Kasumi-1 (cell line): ENCODE measurements at regions not wholly inside any gene's neighbourhood (a gene's known extent, or its start where the extent isn't known, plus 50 kb on each side); places are given as distances from the start of the nearest gene placed in this dataset.

Source experiments
- DNase-seq, 2 experiments: peaks; one replicate each; lab custom pipeline; 2025; lab: John Stamatoyannopoulos, UW

DNA sequence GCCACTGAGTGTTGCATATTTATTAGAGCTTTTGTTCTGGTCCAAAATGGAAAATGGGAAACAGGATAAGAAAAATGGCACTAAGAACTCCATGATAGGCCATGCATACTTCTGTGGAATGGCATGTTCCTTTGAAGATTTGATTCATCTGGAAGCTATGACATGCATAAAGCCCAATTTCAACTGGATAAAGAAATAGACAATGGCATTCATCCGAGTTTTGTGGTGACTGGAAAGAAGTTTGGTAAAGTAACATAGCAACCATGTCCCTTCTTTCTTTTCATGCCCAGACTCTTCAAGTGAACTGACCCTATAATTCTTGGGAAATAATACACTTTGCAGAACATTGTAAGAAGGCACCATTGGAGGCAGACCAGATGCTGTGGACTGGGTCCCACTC lies 368.4 kb upstream of the IL12A start:
- DNase-seq, result no peak

GRCh38 chr3:159620873-159621272 lies 367.8 kb upstream of the IL12A start:
- no peak for DNase-seq

GRCh38 chr3:159624616-159625015 lies 364.0 kb upstream of the IL12A start:
- DNase-seq, result no peak

DNA sequence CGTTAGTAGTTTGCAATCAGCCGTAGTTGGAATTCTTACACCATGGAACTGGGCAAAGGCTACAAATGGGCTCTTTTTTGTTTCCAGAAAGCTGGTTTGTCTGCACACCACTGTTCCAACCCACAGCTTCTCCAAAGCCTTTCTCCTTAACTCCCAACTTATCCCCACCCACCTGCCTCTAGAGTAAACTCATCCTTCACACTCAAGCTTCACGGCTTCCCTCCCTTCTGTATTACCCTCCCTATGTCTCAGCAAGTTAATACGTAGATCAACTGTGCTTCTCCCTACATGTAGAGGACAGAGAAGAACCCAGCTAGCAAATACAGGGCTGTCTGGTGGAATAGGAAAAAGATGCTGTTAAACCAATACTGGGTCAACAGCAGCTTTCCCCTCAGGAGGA lies 363.0 kb upstream of the IL12A start:
- no peak for DNase-seq

DNA sequence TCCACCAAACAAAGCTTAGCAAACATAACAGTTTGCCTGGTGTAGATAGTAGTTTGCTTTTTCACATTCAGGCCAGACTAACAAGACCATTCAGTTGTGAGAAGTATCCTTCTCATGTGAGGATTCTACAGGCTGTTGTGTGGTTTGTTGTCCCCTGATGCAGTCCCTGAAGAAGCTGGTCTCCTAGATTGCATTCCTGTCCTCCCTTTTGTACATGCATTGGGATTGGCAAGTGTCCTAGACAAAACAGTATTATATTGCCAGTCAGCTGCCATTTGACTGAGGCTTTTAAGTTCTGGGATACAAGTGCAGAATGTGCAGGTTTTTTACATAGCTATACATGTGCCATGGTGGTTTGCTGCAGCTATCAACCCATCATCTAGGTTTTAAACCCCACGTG lies 362.0 kb upstream of the IL12A start:
- no peak for DNase-seq

DNA sequence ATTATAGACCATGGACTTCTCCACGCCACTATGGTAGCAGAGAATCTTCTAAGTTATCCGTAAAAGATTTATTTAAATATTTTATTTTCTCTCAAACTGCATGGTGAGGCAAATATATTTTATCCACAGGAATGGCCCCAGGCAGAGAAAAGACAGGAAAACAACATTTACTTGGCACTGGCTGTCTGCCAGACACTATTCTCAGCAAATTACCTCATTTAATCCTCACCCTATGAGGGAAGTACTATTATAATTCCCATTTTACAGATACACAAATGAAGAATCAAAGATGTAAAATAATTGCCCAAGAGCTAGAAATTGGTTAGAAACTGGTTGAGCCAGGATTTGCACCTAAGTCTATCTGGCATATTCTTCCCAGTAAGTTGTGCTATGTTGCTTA lies 361.4 kb upstream of the IL12A start:
- DNase-seq, result no peak

DNA sequence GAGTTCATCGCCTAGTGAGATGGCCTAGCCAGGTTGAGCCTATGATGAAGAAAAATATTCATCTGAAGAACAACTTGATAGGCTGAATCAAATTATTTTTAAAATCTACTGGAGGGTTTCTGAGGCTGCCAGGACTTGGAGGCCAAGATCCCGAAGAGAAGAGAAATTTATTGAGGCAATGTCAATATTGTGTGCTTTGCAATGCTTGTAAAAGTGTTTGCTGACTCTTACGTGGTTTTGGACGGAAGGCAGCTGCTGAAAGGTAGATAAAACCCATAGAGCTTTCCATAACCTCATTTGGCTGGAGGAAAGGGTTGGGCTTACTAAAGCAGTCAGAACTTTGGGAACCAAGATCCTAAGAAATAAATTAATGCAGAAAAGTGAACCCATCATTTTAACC lies 361.0 kb upstream of the IL12A start:
- no peak for DNase-seq

DNA sequence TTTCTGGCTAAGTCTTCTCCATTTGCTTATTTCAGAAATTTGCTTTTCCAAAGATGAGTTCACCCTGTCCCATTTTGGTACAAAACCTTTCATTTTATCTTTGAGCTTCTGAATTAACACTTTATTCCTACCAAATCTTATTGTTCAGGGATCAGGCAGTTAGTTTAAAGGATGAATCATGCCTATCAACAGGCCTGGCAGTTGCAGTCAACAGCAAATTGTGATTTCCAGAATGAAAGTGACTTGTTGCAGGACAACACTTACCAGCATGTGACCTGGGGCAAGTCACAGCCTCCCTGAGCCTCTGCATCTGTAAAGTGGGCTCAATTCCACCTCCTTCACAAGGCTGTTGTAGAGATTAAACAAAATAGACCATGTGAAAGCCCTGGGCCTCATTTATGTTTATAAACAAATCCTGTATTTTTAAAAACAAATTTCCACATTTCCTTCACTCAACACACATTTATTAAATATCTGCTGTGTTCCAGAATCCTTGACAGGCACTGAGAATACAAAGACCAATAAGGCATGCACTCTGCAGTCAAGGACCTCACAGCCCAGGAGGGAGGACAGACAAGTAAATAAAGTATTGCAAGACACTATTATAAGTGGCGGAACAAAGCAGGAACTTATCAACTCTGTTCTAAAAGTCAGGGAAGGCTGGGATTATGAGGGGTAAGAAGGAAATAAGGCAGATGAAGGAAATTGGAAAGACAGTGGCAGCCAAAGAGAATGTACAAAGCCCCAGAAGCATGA lies 359.1 kb upstream of the IL12A start:
- DNase-seq, result no peak

DNA sequence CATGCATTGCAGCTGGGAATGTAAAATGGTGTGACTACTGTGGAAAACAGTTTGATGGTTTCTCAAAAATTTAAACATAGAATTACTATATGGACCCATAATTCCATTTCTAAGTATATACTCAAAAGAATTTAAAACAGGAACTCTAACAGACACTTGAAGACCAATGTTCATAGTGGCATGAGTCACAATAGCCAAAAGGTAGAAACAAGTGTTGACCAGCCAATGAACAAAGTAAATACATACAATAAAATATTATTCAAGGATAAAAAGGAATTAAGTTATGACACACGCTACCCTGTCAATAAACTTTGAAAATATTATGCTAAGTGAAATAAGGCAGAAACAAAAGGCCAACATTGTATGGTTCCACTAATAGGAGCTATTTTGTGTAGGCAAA lies 357.4 kb upstream of the IL12A start:
- DNase-seq, result no peak

DNA sequence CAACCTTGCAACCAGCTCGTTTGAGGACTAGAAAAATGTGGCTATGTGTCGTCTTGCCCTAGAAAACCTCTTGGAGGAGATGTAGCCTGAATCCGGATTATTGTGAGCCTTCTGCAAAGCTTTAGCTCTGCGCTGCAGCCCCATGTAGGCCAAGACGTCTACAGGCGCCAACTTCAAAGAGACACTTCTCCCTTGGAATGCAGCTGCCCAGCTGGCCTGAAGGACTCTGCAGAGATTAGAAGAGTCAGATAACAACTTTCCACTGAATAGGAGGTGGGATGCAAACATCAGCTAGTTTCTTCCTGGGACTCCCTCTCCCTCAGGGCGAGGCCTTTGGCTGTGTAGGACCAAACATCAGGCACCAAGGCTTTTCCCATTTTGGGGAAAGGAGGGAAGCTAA lies 356.5 kb upstream of the IL12A start:
- DNase-seq, result no peak

DNA sequence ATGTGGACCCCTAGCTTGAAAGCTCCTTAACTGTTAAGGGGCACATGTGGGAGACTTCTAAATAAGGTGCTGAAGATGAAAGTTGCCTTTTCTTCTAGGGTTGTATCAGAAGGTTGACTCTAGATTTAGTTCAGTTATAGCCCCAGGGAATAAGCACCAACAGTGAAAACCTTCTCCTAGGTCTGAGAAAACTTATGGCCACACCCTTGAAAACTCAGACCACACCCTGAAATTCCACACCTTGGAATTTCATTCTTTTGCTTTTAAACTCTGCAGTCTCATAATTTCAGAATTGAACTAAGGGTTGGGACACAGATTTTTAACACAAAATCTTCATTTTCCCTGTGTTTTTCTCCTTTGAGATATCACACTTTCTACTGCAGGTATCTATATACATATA lies 355.8 kb upstream of the IL12A start:
- DNase-seq, result no peak

- no peak for DNase-seq
Measured at GRCh38 chr3:159634483-159634882, 354.2 kb upstream of the IL12A start.

DNA sequence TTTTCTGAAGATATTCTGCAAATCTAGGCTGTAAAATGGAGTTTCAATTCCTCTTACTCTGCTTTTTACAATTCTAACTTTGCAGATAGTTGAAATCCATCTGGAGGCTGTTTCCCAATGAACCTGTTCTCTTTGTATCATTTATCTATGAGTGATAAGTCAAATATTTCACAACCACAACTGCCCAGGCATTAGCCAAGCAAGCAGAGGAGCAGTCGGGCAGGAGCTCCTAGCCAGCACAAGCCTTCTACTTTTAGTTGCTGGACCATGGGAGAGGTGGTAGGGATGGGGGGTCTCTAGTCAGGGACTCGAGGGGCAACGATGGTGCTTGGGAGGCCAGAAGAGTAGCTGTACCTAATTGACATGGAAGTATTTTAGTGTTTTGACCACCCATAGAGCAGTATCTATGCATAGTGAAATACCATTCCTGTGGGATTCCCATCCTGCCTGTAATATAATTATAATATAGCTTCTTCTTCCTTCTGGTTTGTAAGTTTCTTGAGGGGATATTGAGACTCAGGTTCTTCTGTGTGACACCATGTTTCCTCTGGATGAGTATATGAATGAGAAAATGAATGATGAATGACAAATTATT lies 353.5 kb upstream of the IL12A start:
- DNase-seq, result no peak

GRCh38 chr3:159637883-159638542 lies 350.6 kb upstream of the IL12A start:
- no peak for DNase-seq

DNA sequence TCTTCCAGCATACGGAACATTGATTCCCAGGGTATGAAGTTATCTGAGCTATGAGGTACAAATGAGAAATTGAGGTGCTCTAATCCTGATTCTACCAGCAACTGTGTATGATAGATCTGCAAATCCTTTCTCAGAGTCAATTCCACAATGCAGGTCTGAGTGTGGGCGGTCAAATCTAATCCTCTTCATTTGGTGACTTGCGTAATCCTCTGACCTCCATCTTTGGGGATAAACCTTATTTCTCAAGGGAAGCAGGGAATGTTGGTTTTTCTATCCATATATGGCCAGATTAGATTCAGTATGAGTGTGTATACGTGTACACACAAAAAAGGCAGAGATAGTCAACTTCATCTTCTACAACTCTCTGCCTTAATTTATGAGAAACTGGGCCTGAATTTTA lies 348.4 kb upstream of the IL12A start:
- no peak for DNase-seq

DNA sequence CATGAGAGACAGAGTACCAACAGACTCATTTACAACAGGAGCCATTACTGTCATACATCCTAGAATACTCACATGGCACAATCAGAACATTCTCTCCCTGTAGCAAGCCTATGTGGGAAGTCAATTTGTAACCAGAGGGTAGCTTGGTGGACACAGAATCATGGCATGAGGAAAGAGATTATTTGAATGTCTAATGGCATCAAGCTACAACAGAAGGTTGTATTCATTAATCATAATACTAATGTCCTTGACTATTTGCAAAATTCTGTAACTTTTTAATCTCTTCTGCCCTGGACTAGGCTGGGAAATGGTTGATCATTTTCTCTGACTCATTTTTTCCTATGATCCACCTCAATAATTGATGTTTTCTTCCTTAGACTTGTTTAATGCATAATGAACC lies 345.2 kb upstream of the IL12A start:
- no peak for DNase-seq

GRCh38 chr3:159645874-159646273 lies 342.8 kb upstream of the IL12A start:
- DNase-seq, result no peak

GRCh38 chr3:159649951-159650350 lies 338.7 kb upstream of the IL12A start:
- DNase-seq, result no peak

GRCh38 chr3:159650726-159651125 lies 337.9 kb upstream of the IL12A start:
- no peak for DNase-seq

- no peak for DNase-seq
Measured at GRCh38 chr3:159652452-159652851, 336.2 kb upstream of the IL12A start.

DNA sequence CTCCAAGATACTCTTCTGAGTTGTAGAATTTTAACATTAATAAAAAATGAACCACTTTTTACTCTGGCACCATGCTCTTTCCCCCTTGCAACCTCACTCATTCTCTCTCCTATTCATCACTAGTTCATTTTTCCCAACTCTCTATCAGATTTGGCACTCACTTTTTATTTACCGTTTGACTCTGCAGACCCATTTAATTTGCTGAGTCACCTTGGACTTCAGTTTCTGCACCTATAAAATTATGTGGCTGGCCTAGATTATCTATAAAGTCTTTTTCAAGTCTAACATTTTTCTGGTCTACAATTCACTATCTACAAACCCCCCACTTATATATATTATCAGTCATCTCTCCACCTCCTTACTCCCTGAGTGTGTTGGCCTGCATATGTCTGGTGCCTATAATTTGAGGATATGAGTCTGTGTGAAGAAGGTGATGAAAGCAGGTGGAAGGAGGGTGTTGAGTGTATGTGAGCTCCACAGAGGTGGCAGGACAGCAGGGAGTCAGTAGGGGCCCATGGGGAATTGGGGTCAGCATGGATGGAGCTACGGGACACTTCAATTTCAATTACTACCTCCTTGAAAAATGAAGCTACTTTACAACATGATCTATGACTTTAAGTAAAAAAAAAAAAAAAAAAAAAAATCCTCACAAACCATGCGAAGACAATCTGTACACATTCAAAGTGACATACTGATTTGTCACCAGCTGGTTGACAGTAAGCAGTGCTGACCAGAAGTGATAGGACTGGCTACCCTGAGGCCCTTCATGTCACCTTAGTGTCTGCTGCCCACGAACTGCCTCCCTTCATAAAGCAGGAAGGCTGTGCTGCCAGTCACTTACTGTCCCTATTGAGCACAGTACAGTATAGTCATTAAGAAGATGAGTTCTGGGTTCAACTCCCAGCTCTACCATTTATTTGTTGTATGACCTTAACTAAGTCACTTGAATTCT lies 334.2 kb upstream of the IL12A start:
- no peak for DNase-seq

- DNase-seq, result no peak
Measured at GRCh38 chr3:159655202-159655601, 333.4 kb upstream of the IL12A start.
